PC-9 (cell line): ENCODE measurements at regions not wholly inside any gene's neighbourhood (a gene's known extent, or its start where the extent isn't known, plus 50 kb on each side); places are given as distances from the start of the nearest gene placed in this dataset.

Experiments used
- EZH2 ChIP-seq: fragments of 200-600 bp; sonication (generic); IDR thresholded peaks from 2 replicates; pipeline ENCODE4 v1.8.0; 2017; ENCODE audit warnings: antibody characterized with exemption, low read depth
- TF ChIP-seq, protein P1 (sequence below): fragments of 200-600 bp; sonication (generic); conservative IDR thresholded peaks from 2 replicates; pipeline ENCODE4 v1.6.1; 2017; ENCODE audit warnings: mixed run types, antibody characterized with exemption, mild to moderate bottlenecking, moderate library complexity

DNA sequence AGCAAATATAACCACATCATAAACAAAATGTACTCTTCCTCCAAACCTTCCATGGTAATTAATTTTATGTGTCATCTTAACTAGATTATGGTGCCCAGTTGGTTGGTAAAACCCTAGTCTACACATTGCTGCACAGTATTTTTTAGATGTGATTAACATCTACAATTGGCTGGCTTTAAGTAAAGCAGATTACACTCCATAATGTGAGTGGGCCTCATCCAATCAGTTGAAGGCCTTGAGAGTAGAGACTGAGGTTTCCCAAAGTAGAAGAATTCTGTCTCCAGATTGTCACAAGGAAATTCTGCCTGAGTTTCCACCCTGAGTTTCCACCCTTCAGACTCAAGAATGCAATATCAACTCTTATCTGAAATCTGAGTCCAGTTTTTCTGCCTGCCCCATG is 128.4 kb upstream of the USP25 start:
- TF ChIP-seq, protein P1, sequence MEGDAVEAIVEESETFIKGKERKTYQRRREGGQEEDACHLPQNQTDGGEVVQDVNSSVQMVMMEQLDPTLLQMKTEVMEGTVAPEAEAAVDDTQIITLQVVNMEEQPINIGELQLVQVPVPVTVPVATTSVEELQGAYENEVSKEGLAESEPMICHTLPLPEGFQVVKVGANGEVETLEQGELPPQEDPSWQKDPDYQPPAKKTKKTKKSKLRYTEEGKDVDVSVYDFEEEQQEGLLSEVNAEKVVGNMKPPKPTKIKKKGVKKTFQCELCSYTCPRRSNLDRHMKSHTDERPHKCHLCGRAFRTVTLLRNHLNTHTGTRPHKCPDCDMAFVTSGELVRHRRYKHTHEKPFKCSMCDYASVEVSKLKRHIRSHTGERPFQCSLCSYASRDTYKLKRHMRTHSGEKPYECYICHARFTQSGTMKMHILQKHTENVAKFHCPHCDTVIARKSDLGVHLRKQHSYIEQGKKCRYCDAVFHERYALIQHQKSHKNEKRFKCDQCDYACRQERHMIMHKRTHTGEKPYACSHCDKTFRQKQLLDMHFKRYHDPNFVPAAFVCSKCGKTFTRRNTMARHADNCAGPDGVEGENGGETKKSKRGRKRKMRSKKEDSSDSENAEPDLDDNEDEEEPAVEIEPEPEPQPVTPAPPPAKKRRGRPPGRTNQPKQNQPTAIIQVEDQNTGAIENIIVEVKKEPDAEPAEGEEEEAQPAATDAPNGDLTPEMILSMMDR, result no peak
- no peak for TF ChIP-seq EZH2
